ENCODE measurements at regions not wholly inside any gene's neighbourhood (a gene's known extent, or its start where the extent isn't known, plus 50 kb on each side); places are given as distances from the start of the nearest gene placed in this dataset.

- H3K27me3 Mint-ChIP-seq (ENCODE audit: low read depth): no peaks in the 10 kb centered on the region
- H3K27ac Mint-ChIP-seq: no peak overlapping the region
- no peak for DNase-seq (ENCODE audit: low spot score in 2 of 2, unreplicated experiment in 2 of 2)
- TF ChIP-seq, protein P1, sequence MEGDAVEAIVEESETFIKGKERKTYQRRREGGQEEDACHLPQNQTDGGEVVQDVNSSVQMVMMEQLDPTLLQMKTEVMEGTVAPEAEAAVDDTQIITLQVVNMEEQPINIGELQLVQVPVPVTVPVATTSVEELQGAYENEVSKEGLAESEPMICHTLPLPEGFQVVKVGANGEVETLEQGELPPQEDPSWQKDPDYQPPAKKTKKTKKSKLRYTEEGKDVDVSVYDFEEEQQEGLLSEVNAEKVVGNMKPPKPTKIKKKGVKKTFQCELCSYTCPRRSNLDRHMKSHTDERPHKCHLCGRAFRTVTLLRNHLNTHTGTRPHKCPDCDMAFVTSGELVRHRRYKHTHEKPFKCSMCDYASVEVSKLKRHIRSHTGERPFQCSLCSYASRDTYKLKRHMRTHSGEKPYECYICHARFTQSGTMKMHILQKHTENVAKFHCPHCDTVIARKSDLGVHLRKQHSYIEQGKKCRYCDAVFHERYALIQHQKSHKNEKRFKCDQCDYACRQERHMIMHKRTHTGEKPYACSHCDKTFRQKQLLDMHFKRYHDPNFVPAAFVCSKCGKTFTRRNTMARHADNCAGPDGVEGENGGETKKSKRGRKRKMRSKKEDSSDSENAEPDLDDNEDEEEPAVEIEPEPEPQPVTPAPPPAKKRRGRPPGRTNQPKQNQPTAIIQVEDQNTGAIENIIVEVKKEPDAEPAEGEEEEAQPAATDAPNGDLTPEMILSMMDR (IDR thresholded peaks at IDR 0.05; ENCODE audit: unreplicated experiment): no peak
- no peak overlapping the region for H3K4me3 Mint-ChIP-seq
- peaks cover 3% of the 10 kb centered on the region for H3K9me3 Mint-ChIP-seq
- no peaks in the 10 kb centered on the region for H3K36me3 Mint-ChIP-seq
- peaks cover 8% of the 10 kb centered on the region for H3K4me1 Mint-ChIP-seq
Observed at GRCh38 chr2:158049129-158049855, 52.4 kb upstream of the UPP2 start.

DNA sequence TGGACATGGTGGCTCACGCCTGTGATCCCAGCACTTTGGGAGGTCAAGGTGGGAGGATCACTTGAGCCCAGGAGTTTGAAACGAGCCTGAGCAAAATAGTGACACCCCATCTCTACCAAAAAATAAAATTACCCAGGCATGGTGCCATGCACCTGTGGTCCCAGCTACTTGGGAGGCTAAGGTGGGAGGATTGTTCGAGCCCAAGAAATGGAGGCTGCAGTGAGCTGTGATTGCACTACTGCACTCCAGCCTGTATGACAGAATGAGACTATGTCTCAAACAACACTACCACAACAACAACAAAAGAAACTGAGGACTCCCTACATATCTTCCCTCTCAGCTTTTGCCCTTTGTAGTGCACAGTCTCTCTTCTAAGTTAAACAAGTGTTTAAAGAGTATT lies 53.3 kb upstream of the UPP2 start:
- TF ChIP-seq, protein P1 (IDR thresholded peaks at IDR 0.05; ENCODE audit: unreplicated experiment): no peak
- peaks cover 3% of the 10 kb centered on the region for H3K9me3 Mint-ChIP-seq
- H3K4me3 Mint-ChIP-seq: no peak overlapping the region
- no peak overlapping the region for H3K27ac Mint-ChIP-seq
- no peaks in the 10 kb centered on the region for H3K27me3 Mint-ChIP-seq (ENCODE audit: low read depth)
- H3K4me1 Mint-ChIP-seq: peaks cover 8% of the 10 kb centered on the region
- DNase-seq (ENCODE audit: low spot score in 2 of 2, unreplicated experiment in 2 of 2): no peak
- no peaks in the 10 kb centered on the region for H3K36me3 Mint-ChIP-seq

- H3K9me3 Mint-ChIP-seq: no peaks in the 10 kb centered on the region
- no peak overlapping the region for H3K27ac Mint-ChIP-seq
- DNase-seq (ENCODE audit: low spot score in 2 of 2, unreplicated experiment in 2 of 2): no peak
- H3K4me3 Mint-ChIP-seq: no peak overlapping the region
- TF ChIP-seq, protein P1 (IDR thresholded peaks at IDR 0.05; ENCODE audit: unreplicated experiment): no peak
- peaks cover 8% of the 10 kb centered on the region for H3K4me1 Mint-ChIP-seq
- no peaks in the 10 kb centered on the region for H3K27me3 Mint-ChIP-seq (ENCODE audit: low read depth)
- H3K36me3 Mint-ChIP-seq: no peaks in the 10 kb centered on the region
Observed at GRCh38 chr2:158047156-158047611, 54.5 kb upstream of the UPP2 start.

DNA sequence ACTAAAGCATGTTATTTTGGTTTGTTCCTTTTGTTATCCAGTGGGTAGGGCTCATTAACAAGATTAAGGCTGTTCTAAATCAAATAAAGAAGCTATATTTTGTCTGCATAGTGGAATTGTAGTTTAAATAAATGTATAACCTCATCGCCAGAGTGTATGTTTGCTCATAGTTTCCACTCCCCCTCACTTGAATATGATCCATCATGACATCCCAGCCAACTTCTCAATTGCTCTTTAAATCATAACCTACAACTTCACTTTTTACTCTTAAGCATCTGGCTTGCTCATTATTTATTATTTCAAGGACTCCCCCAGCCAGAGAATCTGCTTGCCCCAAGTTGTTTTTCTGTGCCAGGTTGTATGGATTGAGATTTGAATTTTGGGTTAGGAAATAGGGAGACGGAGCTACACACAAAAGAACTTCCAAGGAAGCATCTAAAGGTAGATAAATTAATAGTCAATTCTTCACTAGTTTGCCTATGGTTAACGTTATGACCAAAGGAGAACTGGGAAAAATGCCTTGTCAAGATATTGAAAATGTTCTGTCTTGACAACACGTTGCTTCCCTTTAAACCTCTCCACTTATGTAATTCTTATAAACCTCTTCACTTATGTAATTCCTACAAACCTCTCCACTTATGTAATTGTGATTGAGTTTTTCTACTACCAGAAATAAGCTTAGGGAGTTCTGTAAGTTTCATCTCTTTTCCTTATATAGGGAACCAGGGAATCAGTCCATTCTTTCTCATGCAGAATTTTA lies 55.4 kb upstream of the UPP2 start:
- DNase-seq (ENCODE audit: low spot score in 2 of 2, unreplicated experiment in 2 of 2): no peak
- no peaks in the 10 kb centered on the region for H3K27me3 Mint-ChIP-seq (ENCODE audit: low read depth)

GRCh38 chr2:158045362-158045761 lies 56.3 kb upstream of the UPP2 start:
- no peak overlapping the region for H3K27ac Mint-ChIP-seq
- H3K9me3 Mint-ChIP-seq: no peaks in the 10 kb centered on the region
- no peak overlapping the region for H3K4me3 Mint-ChIP-seq
- H3K4me1 Mint-ChIP-seq: peaks cover 16% of the 10 kb centered on the region
- H3K36me3 Mint-ChIP-seq: no peaks in the 10 kb centered on the region
- no peak for DNase-seq (ENCODE audit: low spot score in 2 of 2, unreplicated experiment in 2 of 2)
- TF ChIP-seq, protein P1 (IDR thresholded peaks at IDR 0.05; ENCODE audit: unreplicated experiment): no peak
- no peaks in the 10 kb centered on the region for H3K27me3 Mint-ChIP-seq (ENCODE audit: low read depth)

More for the DNA sequence above, 55.4 kb upstream of the UPP2 start:
- H3K36me3 Mint-ChIP-seq: no peaks in the 10 kb centered on the region
- no peaks in the 10 kb centered on the region for H3K9me3 Mint-ChIP-seq
- peaks cover 15% of the 10 kb centered on the region for H3K4me1 Mint-ChIP-seq
- H3K4me3 Mint-ChIP-seq: no peak overlapping the region
- TF ChIP-seq, protein P1 (IDR thresholded peaks at IDR 0.05; ENCODE audit: unreplicated experiment): no peak
- H3K27ac Mint-ChIP-seq: no peak overlapping the region
